Neural cell (in vitro differentiated cells): ENCODE measurements at regions not wholly inside any gene's neighbourhood (a gene's known extent, or its start where the extent isn't known, plus 50 kb on each side); places are given as distances from the start of the nearest gene placed in this dataset.

Experiments
- EZH2 ChIP-seq: fragments of 200-600, 300-800 bp; shearing (Covaris generic), sonication (generic); IDR thresholded peaks from 2 replicates; pipeline ENCODE4 v1.6.1; 2014; ENCODE audit warnings: antibody characterized with exemption, low read length, borderline replicate concordance, mild to moderate bottlenecking; ENCODE audit not compliant: insufficient read depth, poor library complexity, severe bottlenecking
- TF ChIP-seq, protein P1 (sequence below): fragments of 450-650 bp; IDR thresholded peaks from 2 replicates; pipeline ENCODE4 v1.5.1; 2014; ENCODE audit warnings: antibody characterized with exemption, mild to moderate bottlenecking, moderate library complexity; ENCODE audit not compliant: poor library complexity, severe bottlenecking

DNA sequence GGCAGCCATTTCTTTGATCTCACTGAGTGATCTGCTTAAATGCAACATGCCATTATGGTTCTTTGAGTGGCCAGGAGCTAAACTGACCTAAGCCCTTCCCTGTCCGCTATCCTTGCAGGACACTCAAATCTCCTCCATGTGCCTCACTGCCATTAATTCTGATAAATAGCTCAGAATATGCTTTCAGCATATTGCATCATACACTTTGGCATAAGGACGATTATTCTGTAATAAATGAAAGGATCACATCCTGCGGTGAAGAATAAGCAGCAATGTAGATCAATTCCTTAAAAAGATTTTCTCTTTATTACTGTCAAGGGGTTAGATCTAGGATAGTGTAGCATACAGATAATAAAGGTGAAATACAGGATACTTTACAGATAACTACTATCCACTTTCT is 231.8 kb upstream of the CTBP2 start:
- no peak for TF ChIP-seq EZH2
- TF ChIP-seq, protein P1, sequence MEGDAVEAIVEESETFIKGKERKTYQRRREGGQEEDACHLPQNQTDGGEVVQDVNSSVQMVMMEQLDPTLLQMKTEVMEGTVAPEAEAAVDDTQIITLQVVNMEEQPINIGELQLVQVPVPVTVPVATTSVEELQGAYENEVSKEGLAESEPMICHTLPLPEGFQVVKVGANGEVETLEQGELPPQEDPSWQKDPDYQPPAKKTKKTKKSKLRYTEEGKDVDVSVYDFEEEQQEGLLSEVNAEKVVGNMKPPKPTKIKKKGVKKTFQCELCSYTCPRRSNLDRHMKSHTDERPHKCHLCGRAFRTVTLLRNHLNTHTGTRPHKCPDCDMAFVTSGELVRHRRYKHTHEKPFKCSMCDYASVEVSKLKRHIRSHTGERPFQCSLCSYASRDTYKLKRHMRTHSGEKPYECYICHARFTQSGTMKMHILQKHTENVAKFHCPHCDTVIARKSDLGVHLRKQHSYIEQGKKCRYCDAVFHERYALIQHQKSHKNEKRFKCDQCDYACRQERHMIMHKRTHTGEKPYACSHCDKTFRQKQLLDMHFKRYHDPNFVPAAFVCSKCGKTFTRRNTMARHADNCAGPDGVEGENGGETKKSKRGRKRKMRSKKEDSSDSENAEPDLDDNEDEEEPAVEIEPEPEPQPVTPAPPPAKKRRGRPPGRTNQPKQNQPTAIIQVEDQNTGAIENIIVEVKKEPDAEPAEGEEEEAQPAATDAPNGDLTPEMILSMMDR = no peak
